Astrocyte (in vitro differentiated cells and primary cell): ENCODE measurements at regions not wholly inside any gene's neighbourhood (a gene's known extent, or its start where the extent isn't known, plus 50 kb on each side); places are given as distances from the start of the nearest gene placed in this dataset.

Experiments used
- DNase-seq: peaks from one replicate; pipeline ENCODE4 v3.0.0-alpha.2; 2010; ENCODE audit warnings: low read depth
- FAIRE-seq: peaks from 2 replicates; lab custom pipeline; 2011; peaks lifted over from hg19 to GRCh38; lab: Jason Lieb, UNC
- H2AFZ ChIP-seq: 2 replicates; pipeline ENCODE4 v1.6.0; 2012; ENCODE audit warnings: low read depth, low read length, inconsistent platforms
- H3K27ac ChIP-seq: 2 replicates; pipeline ENCODE4 v1.5.1; 2011; ENCODE audit warnings: low read depth, low read length, inconsistent platforms
- H3K27me3 ChIP-seq: 2 replicates; pipeline ENCODE4 v1.6.0; 2011; ENCODE audit warnings: low read length, inconsistent platforms; ENCODE audit not compliant: insufficient read depth
- H3K36me3 ChIP-seq: 2 replicates; pipeline ENCODE4 v1.5.1; 2011; ENCODE audit warnings: low read length, inconsistent platforms; ENCODE audit not compliant: insufficient read depth
- H3K4me1 ChIP-seq: 2 replicates; pipeline ENCODE4 v1.5.1; 2011; ENCODE audit warnings: low read length, inconsistent platforms; ENCODE audit not compliant: insufficient read depth
- H3K4me2 ChIP-seq: 2 replicates; pipeline ENCODE4 v1.6.0; 2012; ENCODE audit warnings: low read length, inconsistent platforms
- H3K4me3 ChIP-seq: 2 replicates; pipeline ENCODE4 v1.5.1; 2011; ENCODE audit warnings: low read depth, mild to moderate bottlenecking, low read length, inconsistent platforms; ENCODE audit not compliant: insufficient read depth
- H3K79me2 ChIP-seq: 2 replicates; pipeline ENCODE4 v1.6.0; 2012; ENCODE audit warnings: mild to moderate bottlenecking, low read length, inconsistent platforms; ENCODE audit not compliant: insufficient read depth
- H3K9ac ChIP-seq: 2 replicates; pipeline ENCODE4 v1.6.0; 2012; ENCODE audit warnings: mild to moderate bottlenecking, low read length, inconsistent platforms
- H3K9me3 ChIP-seq: 2 replicates; pipeline ENCODE4 v1.5.1; 2012; ENCODE audit warnings: low read depth, mild to moderate bottlenecking, low read length, inconsistent platforms; ENCODE audit not compliant: insufficient read depth
- H4K20me1 ChIP-seq: 2 replicates; pipeline ENCODE4 v1.6.0; 2012; ENCODE audit warnings: low read length, inconsistent platforms; ENCODE audit not compliant: insufficient read depth
- H3K27ac Mint-ChIP-seq: one replicate; pipeline ENCODE4 v1.8.0; 2021; ENCODE audit warnings: mild to moderate bottlenecking, mixed read lengths; ENCODE audit not compliant: unreplicated experiment
- H3K27me3 Mint-ChIP-seq: one replicate; pipeline ENCODE4 v1.8.0; 2021; ENCODE audit warnings: low read depth, mixed read lengths; ENCODE audit not compliant: unreplicated experiment
- H3K36me3 Mint-ChIP-seq: one replicate; pipeline ENCODE4 v1.8.0; 2021; ENCODE audit warnings: low read depth, mixed read lengths; ENCODE audit not compliant: unreplicated experiment
- H3K4me1 Mint-ChIP-seq: one replicate; pipeline ENCODE4 v1.8.0; 2021; ENCODE audit warnings: low read depth, mixed read lengths; ENCODE audit not compliant: unreplicated experiment
- H3K4me3 Mint-ChIP-seq: one replicate; pipeline ENCODE4 v1.8.0; 2021; ENCODE audit warnings: mild to moderate bottlenecking, moderate library complexity, mixed read lengths; ENCODE audit not compliant: unreplicated experiment
- H3K9me3 Mint-ChIP-seq: one replicate; pipeline ENCODE4 v1.8.0; 2021; ENCODE audit warnings: mild to moderate bottlenecking, mixed read lengths; ENCODE audit not compliant: unreplicated experiment
- EZH2 ChIP-seq: IDR thresholded peaks from 2 replicates; pipeline ENCODE4 v1.6.1; 2012; ENCODE audit warnings: mild to moderate bottlenecking, low read length, inconsistent platforms; ENCODE audit not compliant: insufficient read depth
- TF ChIP-seq, protein P1 (sequence below): IDR thresholded peaks from 2 replicates; pipeline ENCODE4 v1.5.1; 2011; ENCODE audit warnings: low read depth, mild to moderate bottlenecking, inconsistent platforms, low read length, moderate library complexity; ENCODE audit not compliant: insufficient read depth

DNA sequence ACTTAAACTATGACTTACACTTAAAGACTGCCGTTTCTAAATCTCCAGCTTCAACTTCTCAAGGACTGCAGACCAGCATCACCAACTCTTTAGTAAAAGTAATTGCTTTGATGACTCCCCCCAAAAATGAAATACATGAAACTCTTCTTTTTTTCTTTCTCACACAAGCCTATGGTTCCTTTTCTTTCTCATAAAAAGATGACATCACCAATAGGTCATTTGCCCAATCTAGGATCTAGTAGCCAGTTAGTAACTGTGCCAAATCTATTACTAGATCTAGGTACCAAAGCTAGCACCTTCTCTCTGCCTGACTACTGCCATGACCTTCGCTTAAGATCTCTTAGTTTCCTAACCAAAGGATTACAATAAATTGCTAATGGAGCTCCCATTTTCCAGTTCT, 1266.0 kb upstream of the ADGRL4 start:
- no peaks in the 10 kb centered on the region for H3K4me1 ChIP-seq
- no peaks in the 10 kb centered on the region for H3K27me3 Mint-ChIP-seq
- no peak for DNase-seq
- no peak overlapping the region for H3K4me2 ChIP-seq
- H3K4me1 Mint-ChIP-seq: no peaks in the 10 kb centered on the region
- FAIRE-seq: no peak
- no peaks in the 10 kb centered on the region for H3K9me3 ChIP-seq
- no peak overlapping the region for H3K4me3 Mint-ChIP-seq
- H3K4me3 ChIP-seq: no peak overlapping the region
- H3K9ac ChIP-seq: no peak overlapping the region
- no peak overlapping the region for H2AFZ ChIP-seq
- H3K27ac Mint-ChIP-seq: no peak overlapping the region
- H3K36me3 Mint-ChIP-seq: no peaks in the 10 kb centered on the region
- no peaks in the 10 kb centered on the region for H3K79me2 ChIP-seq
- H3K36me3 ChIP-seq: no peaks in the 10 kb centered on the region
- no peak overlapping the region for H3K27ac ChIP-seq
- H3K27me3 ChIP-seq: no peaks in the 10 kb centered on the region
- H4K20me1 ChIP-seq: no peaks in the 10 kb centered on the region
- H3K9me3 Mint-ChIP-seq: no peaks in the 10 kb centered on the region
- TF ChIP-seq, protein P1, sequence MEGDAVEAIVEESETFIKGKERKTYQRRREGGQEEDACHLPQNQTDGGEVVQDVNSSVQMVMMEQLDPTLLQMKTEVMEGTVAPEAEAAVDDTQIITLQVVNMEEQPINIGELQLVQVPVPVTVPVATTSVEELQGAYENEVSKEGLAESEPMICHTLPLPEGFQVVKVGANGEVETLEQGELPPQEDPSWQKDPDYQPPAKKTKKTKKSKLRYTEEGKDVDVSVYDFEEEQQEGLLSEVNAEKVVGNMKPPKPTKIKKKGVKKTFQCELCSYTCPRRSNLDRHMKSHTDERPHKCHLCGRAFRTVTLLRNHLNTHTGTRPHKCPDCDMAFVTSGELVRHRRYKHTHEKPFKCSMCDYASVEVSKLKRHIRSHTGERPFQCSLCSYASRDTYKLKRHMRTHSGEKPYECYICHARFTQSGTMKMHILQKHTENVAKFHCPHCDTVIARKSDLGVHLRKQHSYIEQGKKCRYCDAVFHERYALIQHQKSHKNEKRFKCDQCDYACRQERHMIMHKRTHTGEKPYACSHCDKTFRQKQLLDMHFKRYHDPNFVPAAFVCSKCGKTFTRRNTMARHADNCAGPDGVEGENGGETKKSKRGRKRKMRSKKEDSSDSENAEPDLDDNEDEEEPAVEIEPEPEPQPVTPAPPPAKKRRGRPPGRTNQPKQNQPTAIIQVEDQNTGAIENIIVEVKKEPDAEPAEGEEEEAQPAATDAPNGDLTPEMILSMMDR: no peak
- TF ChIP-seq EZH2: no peak

DNA sequence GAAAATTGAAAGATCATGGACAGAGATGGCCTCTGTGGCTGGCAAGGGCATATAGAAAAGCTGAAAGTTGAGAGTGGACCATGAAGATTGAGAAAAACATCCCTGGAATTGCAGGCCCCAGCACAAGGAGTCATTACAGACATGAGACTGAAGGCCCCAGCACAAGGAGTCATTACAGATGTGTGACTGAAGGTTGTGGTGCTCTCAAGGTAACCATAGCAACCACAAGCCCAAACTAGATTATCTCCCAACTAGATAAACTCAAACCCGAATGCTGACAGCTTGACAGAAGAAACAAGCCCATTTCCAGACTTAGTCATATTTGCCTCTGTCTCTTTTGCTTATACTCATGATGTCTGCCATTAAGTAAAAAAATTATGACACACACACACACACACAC, 1252.1 kb upstream of the ADGRL4 start:
- H3K9me3 ChIP-seq: peaks cover 3% of the 10 kb centered on the region
- peaks cover 2% of the 10 kb centered on the region for H3K4me1 Mint-ChIP-seq
- H4K20me1 ChIP-seq: no peaks in the 10 kb centered on the region
- H3K4me3 Mint-ChIP-seq: no peak overlapping the region
- peaks cover 2% of the 10 kb centered on the region for H3K36me3 Mint-ChIP-seq
- FAIRE-seq: no peak
- H3K27me3 ChIP-seq: no peaks in the 10 kb centered on the region
- no peaks in the 10 kb centered on the region for H3K36me3 ChIP-seq
- H3K4me3 ChIP-seq: no peak overlapping the region
- peaks cover 4% of the 10 kb centered on the region for H3K9me3 Mint-ChIP-seq
- no peak overlapping the region for H3K27ac Mint-ChIP-seq
- no peak for DNase-seq
- H3K27me3 Mint-ChIP-seq: no peaks in the 10 kb centered on the region
- no peaks in the 10 kb centered on the region for H3K4me1 ChIP-seq
- TF ChIP-seq EZH2: no peak
- TF ChIP-seq, protein P1: no peak
- no peak overlapping the region for H2AFZ ChIP-seq
- no peak overlapping the region for H3K4me2 ChIP-seq
- H3K9ac ChIP-seq: no peak overlapping the region
- no peaks in the 10 kb centered on the region for H3K79me2 ChIP-seq
- no peak overlapping the region for H3K27ac ChIP-seq

DNA sequence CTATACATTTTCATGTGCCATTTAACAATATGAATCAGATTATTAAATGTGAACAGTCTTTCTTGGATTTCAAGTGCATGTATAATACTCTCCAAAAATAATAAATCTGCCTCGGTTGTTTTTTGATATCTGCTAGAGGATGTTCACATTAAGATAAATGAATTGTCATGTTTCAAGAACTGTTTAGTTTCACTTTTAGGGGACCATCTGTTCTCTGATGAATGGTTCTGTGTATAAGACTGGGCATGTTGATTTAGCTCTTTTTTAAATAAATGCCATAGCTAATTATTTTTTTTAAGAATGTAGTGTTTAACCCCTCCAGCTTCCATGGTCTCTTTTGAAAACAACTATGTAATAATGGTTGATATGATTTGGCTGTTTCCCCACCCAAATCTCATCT, 1245.1 kb upstream of the ADGRL4 start:
- Mint-ChIP-seq H3K9me3 (no peaks in the 10 kb centered on the region), H3K4me1 (no peaks in the 10 kb centered on the region), H3K4me3 (no peak overlapping the region), H3K36me3 (no peaks in the 10 kb centered on the region), H3K27ac (no peak overlapping the region), H3K27me3 (no peaks in the 10 kb centered on the region)
- H3K79me2 ChIP-seq: no peaks in the 10 kb centered on the region
- DNase-seq (no peak), FAIRE-seq (no peak)
- no peak overlapping the region for H3K9ac ChIP-seq
- no peak overlapping the region for H3K27ac ChIP-seq
- TF ChIP-seq, protein P1: no peak
- no peaks in the 10 kb centered on the region for H3K27me3 ChIP-seq
- H3K4me3 ChIP-seq: no peak overlapping the region
- no peaks in the 10 kb centered on the region for H3K36me3 ChIP-seq
- H3K4me1 ChIP-seq: no peaks in the 10 kb centered on the region
- H3K4me2 ChIP-seq: no peak overlapping the region
- no peaks in the 10 kb centered on the region for H3K9me3 ChIP-seq
- no peaks in the 10 kb centered on the region for H4K20me1 ChIP-seq
- H2AFZ ChIP-seq: no peak overlapping the region
